NCI-H1417 (cell line): ENCODE measurements at regions not wholly inside any gene's neighbourhood (a gene's known extent, or its start where the extent isn't known, plus 50 kb on each side); places are given as distances from the start of the nearest gene placed in this dataset.
A peak's percentile ranks its signal among the peaks of the same experiment; 100 is the strongest.

Experiments used
- DNase-seq, 3 experiments: peaks; one replicate each; lab custom pipeline; 2025; lab: John Stamatoyannopoulos, UW

DNA sequence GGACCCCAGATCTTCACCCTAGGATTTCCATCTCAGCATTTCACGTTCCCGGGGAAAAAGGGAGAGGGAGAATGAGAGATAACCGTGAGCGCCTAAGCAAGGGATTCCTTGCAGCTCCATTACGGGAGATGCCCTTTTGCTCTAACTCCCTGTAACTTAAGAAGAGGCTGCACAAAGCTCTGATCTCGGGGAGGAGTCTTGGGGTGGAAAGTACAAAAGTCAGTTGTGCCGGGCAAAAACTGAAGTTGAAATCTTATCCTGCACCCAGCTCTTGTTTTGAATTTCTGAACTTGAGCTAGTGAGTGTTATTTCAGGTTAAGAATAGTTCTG, 256.4 kb upstream of the SOX21 start:
- no peak for DNase-seq

DNA sequence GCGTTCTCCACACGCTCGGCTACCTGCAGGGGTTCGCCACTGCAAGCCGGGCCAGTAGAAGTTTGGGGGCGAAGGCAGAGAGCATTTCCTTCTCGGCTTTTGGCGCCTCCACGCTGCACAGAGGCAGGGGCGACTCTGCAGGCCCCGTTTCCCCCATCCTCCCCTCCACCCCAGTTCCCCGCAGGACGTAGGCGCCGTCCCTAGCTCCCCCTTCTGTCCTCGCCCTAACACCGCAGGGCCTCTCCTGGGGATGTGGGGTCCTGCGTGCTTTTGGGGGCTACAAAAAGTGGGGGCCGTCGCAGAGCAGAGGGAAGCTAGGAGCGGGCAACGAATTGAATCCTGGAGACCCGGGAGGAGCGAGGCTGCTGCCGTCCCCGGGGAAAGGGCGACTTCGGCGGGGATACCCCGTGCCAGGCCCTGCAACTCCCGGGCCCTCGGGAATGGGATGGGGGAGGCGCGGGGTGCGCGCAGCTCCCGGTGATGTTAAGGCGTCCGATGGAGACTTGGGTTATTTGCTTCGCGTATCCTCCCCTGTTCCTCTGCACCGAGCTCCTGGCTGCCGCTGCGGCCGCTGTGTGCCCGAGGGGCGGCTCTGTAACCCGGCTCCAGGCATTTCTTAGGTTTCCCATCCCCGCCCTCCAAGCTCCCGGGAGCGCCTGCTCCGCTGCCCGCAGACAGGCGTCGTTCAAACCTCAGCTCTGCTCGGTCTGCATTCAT, 255.9 kb upstream of the SOX21 start:
- peak; percentile 31 to 52 (median 46) for DNase-seq

DNA sequence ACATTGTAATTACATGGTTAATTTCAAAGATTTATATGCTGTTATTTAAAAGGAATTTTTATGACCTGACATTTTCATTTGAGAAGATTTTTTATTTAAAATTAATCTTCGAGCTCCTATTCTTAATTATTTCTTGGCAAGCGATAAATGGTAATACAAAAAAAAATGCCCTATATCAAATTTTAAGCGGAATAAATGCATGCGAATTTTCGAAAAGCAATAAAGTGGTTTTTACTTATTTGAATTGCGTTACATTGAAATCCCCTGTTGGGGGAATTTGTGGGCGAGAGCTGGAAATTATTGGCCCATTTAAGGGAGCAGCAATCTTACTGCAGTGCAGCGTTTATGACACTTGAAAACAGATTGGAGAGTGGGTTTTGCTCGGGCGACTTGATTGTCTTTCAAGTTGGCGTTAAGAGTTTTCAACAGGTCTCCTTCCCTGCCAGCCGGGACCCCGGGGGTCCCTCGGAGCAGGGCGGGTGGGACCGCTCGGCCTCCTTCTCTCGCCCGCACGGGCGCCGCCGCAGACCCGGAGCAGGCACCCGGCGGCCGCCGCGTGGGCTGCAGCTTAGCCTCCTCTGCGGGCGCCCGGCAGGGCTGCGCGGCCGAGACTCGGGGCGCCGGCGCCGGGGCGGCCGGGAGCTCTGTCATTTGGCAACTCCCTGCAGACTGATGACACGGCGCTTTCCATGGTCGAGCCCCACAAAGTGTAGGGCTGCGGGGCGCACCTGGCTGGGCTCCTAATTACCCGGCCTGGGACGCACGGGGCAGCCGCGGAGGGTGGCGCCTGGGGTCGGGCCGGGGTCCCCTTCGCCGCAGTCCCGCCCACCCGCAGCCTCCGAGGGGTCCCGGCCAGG, 255.1 kb upstream of the SOX21 start:
- peak; percentile 65 to 75 (median 65) for DNase-seq

DNA sequence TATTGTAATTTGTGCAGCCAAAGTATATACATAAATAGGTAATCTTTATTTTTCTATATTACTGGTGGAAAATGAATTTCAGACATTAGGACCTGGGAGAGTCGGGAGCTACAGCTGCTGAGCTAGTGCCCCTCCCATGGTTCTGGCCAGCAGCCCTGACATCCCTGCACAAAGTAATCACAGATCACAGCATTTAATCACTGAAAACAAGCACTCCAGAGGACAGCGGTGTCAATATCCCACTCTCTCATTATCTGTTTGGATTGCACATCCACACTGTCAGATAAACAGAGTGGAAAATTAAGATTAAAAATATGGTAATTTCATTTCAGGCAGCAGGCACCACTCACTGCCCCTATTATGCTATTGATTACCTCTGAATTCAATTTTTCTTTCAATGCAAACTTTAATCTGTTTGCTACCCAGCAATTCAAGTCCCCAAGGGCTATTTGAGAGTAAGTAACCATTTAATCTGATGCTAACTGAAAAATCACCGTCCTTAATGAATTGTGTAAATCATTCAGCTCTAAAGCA, 254.1 kb upstream of the SOX21 start:
- peak in 2 of 3 experiments; percentile 67 to 91 for DNase-seq

DNA sequence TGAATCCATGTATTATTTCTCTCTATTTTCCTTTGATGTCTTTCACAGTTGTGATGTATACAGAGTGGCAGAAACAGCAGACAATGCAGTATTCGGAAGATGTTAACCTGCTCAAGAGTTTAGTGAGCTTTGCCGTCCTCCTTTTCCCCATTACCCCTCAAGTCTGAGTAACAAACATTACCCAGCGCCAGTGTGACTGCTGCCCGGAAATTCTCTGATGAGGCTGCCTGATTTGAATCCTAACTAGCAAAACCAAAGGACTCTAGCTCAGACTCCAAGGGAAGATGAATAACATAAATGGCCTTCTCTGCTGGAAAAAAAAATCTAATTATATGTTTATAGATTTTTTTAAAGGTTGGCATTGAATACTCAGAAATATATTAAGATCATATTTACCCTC, 247.3 kb upstream of the SOX21 start:
- no peak for DNase-seq

DNA sequence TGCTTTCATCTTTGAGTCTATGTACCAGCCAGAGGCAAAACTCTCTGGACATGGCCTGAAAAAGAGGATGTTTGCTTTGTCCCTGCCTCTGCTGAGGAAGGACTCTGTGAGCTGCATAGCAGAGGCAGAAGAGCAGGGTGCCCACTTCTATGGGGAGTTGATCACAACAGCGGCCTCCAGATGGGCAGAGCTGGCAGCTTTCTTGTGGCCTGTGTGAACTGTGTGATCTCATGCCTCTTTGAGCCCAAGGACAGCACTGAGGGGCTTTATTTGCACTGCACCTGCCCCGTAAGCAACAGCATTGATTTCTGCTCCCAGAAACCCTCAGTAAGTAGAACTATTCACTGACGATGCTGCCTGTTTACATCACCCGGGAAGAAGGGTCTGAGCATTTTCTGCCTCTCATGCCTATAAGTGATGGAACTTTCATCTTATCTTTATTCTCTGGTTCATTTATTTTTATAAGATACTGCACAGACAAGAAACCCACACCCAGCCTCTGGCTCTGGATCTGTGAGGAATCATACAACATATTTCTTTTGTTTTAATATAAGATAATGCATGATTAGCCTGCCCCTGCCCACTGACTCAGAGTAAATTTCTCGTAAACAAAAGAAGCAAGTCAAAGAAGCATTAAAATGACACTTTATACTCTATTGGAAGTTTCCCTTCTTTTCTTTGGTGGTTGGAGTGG, 244.2 kb upstream of the SOX21 start:
- DNase-seq = no peak

DNA sequence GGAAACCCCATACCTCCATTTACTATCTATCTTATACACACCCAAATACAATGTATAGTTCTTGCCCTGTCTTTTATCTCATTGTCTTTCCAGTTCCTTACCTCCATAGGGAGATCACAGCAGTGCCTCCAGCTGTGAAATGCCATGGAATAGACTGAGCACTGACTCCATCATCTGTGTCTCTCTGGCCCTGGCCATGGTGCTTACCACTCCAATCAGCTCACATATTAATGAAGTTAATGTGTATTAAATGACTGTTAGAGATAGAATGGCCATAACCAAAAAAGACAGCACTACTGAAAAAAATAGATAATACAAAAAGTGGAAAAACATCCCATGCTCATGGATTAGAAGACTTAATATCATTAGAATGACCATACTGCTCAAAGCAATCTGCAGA, 240.4 kb upstream of the SOX21 start:
- DNase-seq = no peak

DNA sequence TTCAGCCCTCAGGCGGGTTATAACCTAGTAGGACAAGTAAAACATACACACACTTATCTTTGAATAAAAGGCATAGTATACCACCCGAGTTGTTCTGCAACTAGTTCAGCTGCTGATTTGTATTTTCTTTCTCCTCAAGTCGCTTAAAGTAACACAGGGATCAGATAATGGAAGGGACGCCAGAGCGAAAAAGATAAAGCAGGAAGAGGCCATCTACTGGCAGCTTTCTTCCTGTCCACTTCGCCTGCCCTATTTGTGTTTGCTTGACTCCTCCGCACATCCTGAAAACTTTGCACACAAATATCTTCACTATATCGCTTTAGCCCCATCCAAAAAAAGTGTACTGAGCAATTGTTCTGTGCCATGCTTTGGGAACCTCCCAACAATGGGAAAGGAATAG, 238.0 kb upstream of the SOX21 start:
- DNase-seq = no peak

DNA sequence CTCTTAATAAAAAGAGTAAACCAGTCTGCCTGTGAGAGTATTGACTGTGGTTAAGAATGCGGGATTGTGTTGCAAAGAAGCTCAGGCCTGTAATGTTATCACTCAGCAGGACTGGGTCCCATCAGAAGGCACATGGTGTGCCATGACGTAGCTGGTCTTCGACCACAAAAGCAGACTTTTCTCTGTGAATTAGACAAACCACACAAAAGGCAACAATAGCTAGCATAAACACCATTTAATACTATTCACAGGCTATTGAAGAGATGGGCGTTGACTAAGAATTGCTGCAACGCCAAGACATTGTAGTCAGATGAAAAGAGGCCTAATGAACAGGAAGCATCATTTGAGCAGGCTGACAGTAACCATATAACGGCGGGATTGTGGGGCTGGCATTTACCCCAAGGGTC, 235.6 kb upstream of the SOX21 start:
- peak in 2 of 3 experiments; percentile 39 to 69 for DNase-seq

DNA sequence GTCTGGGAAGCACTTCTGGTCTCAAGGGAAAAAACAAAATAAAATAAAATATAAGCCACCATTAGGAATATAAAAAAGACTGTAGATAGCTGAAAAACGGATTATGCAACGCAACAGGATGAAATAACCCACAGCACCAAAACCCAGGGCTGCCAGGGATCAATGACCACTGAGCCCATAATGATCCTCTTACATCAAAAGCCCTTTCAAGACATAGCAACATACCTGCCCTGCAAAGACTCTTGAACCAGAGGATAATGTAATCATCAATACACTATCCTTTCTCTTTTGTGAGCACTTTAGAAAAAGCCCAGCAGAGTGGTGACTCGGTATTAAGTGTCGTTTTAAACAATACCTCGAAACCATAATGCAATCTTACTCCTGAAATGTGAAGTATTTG, 235.0 kb upstream of the SOX21 start:
- DNase-seq = peak in 2 of 3 experiments; percentile 39 to 69

DNA sequence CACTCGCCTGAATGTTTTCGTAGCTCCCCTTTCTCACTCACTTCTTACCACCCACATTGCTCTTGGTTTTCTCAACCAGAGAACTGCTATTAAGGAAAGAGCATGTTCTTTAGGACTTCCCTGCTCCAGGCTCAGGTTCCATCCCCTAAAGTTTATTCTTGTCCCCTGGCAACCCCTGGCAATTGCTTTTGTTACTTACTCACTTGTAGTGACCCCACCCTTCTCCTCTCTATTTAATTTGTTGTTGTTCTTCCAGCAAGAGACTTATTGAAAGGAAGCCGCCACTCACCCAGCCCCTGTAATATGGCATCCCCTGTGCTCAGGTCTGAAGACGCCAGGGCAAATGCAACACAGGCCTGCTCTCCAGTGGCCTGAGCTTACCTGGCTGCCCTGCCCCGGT, 233.7 kb upstream of the SOX21 start:
- DNase-seq = no peak

DNA sequence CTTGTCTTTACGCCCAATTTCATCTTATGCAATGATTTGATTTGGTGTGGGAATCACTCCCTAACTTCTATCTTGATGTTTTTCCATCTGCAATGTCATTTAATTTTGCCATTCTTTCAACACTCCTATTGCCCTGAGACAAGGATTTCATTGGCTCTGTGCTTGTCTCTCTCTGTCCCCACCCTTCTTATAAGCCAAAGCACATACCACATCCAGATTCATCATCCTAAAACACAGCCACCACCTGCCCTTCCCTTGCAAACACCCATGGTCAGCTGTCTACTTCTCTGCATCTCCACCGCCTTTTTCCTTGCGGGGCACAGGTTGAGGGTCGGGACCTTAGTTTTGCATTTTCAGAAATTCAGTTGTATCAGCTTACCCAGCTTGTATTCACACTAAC, 225.8 kb upstream of the SOX21 start:
- DNase-seq = no peak

DNA sequence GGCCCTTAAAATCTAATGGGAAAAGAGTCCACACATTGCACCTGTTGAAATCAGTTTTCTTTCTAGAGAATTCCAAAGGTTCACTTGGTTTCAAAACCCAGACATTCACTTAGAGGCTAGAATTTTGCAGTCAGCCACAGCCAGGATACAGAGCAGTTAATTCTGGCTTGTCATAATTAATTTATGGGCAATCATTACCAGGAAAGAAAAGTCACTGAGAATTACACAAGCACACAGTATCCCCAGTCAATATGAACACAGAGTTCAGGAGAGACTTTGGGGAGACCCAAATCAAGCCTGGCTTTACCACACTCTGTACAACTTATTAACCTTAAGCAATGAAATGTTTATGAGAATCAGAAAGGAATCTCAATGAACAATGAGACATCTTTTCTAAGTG, 224.3 kb upstream of the SOX21 start:
- peak in 1 of 3 experiments; percentile 49 for DNase-seq

DNA sequence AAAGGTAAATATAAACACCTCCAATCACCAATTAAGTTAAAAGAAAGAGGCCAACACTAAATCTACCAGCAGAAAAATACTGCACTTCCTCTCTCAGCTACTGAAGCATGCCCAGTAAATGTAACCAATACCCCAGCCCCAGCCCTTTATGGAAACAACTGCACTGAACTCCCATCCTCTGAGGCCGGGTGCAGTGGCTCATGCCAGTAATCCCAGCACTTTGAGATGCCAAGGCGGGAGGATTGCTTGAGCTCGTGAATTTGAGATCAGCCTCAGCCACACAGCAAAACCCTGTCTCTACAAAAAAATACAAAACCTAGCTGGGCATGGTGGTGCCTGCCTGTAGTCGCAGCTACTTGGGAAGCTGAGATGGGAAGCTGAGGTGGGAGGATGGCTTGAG, 221.6 kb upstream of the SOX21 start:
- no peak for DNase-seq

DNA sequence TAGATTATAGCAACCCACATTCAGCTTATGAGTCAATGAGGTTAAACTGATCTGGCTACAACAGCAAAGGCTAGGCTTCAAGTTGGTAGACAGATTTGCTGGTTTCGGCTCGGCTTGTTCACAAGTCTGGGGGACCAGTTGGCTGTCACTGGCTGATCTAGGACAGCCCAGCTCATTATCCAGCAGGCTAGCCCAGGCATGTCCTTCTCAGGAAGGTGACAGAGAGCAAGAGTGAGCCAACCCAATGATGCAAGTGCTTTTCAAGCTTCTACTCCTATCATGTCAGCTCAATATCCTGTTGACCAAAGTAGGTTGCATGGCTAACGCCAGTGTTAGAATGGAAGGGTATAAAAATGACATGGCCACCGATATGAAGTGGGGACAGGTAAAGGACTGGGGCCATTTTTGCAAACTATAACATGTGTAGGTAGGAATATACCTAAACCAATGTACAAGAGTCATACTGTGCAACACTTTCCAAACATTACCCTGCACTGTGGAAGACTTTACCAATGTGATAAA, 220.9 kb upstream of the SOX21 start:
- no peak for DNase-seq

DNA sequence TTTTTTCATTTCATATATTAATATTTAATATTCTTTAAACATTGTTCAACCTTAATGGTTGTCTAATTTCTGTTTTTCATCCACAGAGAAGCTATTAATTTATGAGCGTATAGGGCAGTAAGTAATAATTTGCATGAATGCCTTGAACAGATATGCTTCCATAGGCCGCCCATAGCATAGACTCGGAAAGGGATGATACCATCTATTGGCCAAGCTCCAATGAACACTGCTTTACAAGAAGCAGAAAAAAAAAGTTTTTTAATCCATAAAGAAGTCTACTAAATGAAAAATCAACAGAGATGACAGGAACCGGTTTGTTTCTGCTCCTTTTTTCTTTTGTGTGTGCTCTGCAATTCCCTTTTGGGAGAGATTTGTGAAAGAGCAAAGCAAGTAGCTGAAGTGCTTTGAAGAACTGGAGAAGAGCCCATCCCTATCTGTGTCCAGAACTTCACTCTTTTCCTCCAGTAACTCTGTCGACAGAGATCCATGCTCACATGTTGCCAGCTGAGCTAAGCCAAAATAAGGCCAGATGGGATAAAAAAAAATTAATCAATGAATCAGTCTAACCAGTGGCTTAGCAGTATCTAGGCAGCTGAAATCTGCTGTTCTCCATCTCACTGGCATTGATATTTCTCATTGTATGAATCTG, 215.9 kb upstream of the SOX21 start:
- DNase-seq = no peak

DNA sequence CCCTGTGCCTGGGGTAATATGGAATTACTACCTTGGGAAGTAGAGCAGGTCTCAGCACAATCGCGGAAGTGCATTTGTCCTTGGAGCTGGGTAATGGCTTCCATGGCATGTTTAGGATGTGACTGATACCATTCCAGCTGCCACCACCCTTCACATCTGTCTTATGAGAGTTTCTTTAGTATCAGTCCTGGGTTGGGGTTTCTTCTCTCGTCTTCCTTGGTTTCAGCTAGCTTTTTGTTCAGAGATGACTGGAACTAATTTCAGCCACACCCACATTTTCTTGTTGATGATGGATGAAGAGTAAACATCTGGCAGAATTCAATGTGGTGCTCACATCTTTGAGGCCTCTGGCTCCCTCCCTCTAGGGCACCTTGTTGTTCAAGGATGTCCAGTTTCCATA, 212.9 kb upstream of the SOX21 start:
- no peak for DNase-seq

DNA sequence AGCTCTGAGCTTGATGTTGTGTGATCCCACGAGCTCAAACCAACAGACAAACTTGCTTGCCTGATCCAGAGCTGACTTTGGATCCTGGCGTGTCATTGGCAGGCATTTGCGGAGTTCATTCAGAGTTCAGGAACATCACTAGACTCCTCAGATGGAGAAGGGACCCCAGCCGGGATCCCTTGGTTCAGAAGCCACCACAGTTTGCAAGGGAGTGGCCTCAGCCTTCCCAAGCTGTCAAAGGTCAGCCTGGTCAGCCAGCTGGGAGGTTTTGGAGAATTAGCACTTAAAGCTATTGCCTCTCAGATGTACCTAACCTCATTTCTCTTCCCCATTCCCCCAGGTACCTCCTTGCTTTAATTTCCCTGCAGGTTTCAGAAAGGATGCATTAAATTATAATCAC, 208.8 kb upstream of the SOX21 start:
- DNase-seq = no peak

DNA sequence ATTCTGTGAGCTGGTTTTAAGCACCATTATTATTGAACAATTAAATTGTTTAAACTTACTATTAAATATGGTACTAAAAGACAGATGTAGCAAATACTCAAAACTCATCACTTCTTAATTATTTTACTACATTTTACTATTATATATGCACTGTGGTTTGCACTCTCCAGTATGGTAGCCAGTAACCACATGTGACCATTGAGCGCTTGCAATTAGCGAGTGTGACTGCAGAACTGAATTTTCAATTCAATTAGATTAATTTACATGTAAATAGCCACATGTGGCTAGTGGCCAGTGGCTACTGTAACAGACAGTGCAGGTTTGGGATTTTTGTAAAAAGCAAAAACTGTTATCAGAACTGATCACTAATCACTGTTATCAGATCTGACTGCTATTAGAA, 208.2 kb upstream of the SOX21 start:
- no peak for DNase-seq

DNA sequence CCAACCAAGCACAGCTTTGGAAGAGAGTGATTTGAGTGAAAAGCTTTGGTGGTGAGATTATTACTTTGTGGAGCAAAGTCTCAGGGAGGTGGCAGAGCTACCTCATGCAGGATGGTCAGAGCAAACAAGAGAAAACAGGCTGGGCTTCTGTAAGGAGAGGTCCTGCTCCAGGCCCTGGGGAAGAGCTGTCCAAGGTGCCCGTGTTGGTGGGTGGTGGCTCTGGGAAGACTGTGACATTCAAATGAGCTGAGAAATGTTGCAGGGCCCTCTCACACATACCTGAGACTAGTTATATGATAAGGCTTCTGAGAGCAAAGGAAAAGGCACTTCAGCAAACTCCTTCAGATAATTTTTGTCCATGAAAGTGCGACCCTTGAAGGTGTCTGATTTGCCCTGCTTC, 205.5 kb upstream of the SOX21 start:
- no peak for DNase-seq

DNA sequence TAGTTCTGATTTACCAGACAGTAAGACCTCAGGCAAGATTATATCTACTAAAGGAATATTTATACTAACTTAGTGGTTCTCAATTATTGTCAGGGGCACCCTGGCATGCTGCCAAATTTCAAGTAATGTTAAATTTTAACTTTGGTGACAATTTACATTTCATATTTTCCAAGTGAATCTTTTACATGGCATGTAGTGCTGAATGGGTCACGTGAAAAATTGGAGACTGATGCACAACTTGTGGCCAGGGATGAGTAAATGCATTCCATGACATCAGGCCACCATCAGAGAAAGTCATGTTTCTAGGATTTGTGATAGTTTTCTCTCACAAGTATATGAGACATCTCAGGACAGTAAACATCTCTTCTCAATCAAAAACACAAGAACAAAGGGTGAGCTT, 202.6 kb upstream of the SOX21 start:
- DNase-seq = no peak

DNA sequence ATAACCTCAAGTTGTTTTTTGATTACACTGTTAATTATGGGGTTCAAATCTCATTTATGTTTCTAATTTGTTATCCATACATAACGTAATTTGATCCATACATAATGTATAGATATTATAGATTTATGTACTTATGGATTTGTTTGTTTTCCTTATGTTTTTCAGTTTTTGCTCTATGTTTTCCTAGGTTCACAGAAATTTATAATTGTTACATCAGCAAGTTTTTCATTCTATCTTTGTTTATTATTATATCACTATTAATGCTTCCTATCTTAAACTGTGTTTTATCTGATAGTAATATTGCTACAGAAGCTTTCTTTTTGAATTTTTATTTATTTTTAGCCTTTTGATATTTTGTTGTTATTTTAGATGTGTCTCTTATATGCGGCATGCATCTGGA, 194.3 kb upstream of the SOX21 start:
- DNase-seq = no peak
